GM12873 (cell line): ENCODE measurements at regions not wholly inside any gene's neighbourhood (a gene's known extent, or its start where the extent isn't known, plus 50 kb on each side); places are given as distances from the start of the nearest gene placed in this dataset.

ENCODE experiments used
- TF ChIP-seq, protein P1 (sequence below): IDR thresholded peaks from 2 replicates; pipeline ENCODE4 v1.5.1; 2012; ENCODE audit warnings: low read depth, mild to moderate bottlenecking, moderate library complexity, low read length, control low read depth; ENCODE audit not compliant: insufficient read depth; ENCODE audit errors: missing control alignments

DNA sequence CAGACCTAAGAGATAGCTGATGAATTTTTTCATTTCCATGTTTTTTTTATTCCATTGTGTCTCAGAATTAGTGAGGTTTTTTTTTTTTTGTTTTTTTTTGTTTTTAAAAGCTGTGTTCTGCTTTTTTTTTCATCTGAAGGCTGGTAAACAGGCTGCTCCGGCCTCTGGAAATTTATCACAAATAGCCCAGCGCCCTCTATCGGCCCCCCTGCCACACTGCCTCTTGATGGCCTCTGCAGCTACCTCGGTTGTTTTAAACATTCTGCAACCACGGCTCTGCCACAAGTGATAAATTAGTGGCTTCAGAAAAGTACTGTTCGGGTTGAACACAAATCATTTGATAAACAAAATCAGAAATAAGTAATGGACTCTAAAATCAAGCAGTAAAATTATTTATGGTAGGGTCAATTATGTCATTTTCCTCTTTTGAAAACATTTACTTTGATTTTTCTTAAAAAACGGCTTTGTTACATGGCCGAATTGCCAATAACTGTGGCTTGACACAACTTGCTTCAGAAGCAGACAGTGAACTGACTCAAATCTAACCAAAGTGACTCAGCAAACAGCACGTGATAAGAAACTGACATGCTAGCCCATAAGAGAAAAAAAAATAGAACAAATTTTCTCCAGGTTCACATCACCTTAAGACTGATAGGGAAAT lies 87.8 kb downstream of the RSL24D1 start:
- TF ChIP-seq, protein P1, sequence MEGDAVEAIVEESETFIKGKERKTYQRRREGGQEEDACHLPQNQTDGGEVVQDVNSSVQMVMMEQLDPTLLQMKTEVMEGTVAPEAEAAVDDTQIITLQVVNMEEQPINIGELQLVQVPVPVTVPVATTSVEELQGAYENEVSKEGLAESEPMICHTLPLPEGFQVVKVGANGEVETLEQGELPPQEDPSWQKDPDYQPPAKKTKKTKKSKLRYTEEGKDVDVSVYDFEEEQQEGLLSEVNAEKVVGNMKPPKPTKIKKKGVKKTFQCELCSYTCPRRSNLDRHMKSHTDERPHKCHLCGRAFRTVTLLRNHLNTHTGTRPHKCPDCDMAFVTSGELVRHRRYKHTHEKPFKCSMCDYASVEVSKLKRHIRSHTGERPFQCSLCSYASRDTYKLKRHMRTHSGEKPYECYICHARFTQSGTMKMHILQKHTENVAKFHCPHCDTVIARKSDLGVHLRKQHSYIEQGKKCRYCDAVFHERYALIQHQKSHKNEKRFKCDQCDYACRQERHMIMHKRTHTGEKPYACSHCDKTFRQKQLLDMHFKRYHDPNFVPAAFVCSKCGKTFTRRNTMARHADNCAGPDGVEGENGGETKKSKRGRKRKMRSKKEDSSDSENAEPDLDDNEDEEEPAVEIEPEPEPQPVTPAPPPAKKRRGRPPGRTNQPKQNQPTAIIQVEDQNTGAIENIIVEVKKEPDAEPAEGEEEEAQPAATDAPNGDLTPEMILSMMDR: peak; percentile 76

DNA sequence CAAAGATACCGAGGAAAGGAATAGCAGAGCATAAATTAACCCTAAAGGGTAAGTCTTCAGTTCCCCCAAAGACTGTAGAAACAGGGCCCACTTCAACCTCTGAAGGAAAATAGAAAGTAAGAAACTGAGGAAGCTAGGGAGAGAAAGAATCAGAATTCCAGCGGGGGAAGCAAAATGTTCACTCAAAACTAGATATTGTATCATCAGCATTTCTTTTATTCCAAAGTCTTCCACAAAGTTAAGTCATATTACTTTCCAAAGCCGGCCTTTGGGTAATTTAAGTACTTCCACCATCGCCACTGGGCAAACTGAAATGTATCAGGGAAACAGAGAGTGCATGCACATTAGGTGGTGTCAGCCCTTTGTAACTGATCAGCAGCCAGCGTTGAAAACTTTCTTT lies 88.3 kb downstream of the RSL24D1 start:
- TF ChIP-seq, protein P1: no peak

DNA sequence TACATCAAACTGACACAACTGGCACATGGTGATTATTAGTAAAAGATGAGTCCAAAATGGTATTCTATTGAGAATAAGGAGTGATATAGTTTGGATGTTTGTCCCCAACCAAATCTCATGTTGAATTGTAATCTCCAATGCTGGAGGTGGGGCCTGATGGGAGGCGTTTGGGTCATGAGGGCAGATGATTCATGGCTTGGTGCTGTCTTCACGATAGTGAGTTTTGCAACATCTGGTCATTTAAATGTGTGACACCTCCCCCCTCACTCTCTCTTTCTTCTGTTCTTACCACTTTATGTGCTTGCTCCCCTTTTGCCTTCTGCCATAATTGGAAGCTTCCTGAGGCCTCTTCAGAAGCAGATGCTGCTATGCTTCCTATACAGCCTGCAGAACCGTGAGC lies 90.6 kb downstream of the RSL24D1 start:
- TF ChIP-seq, protein P1: no peak

DNA sequence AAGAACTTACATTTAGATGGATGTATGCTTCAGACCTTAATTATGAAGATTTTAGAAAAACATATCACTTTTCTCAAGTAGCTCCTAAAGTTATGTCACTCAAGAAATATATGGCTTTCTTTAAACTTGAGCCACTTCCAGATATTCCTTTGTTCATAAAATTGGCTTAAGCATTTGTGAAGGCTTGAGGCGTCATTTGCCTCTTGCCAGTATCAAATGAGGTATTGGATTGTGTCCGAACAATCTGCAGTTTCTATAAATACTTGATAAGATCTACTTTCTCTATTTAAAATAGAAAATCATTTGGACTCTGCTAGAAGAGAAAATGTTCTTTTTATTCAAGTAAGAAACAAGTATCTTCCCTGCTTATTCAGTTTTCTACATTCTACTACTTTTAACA lies 102.6 kb downstream of the RSL24D1 start:
- TF ChIP-seq, protein P1: no peak

DNA sequence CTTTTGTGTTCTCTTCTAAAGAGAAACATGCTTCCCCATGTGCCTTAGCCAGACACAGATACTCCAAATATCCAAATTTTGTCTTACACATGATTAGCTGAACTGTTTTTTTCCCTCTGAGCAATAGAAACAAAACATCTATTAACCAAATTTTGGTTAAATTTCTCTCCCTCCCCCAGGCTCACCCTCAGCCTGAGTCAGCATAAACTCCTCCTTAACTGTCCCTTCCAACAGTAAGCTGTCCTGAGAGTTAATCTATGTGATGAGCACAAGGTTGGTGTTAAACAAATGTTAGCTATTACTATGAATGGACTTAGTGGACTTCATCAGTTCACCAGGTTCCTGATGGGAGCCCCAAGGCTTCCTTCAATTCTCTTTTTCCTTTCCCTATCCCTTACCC lies 108.5 kb downstream of the RSL24D1 start:
- TF ChIP-seq, protein P1: no peak

DNA sequence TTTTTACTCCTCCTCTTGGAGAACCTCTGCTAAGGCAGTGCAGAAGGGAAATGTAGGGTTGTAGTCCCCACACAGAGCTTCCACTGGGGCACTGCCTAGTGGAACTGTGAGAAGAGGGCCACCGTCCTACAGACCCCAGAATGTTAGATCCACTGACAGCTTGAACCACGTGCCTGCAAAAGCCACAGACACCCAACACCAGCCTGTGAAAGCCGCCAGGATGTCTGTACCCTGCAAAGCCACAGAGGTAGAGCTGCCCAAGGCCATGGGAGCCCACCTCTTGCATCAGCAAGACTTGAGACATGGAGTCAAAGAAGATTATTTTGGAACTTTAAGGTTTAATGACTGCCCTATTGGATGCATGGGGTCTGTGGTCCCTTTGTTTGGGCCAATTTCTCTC lies 112.1 kb downstream of the RSL24D1 start:
- TF ChIP-seq, protein P1: no peak

DNA sequence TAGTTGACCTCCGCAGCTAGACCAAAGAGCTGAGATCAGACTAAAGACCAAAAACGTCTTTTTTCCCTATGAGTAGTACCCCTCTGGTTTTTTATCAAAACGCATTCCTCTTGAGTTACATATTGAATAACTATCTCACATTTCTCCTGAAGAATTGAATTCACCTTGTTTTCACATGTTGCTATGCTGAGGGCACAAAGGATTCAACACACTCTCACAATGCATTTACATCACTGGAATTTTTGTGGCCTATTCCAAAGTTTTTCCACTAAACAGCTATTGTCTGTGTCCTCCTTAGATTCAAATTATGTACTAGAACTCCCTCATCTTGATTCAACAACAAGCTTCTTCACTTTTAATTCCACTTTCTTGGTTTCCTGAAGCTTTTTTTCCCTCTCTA lies 112.5 kb downstream of the RSL24D1 start:
- TF ChIP-seq, protein P1: no peak
